HCT116 (cell line): ENCODE measurements at regions not wholly inside any gene's neighbourhood (a gene's known extent, or its start where the extent isn't known, plus 50 kb on each side); places are given as distances from the start of the nearest gene placed in this dataset.

Source experiments
- ATAC-seq: fragments of 200-7000 bp; cut with Tn5 transposase; 2 replicates; pipeline ENCODE4 v1.9.1; 2020; ENCODE audit warnings: mild to moderate bottlenecking, moderate library complexity
- BruUV-seq: library from RNA; stranded (reverse); fragments of 400-500 nt; replicated peaks from 2 replicates; lab custom pipeline; 2021; lab: Mats Ljungman, UMichigan
- CTCF ChIA-PET: fragments of 300-600 bp; sonication (Branson Sonifier 250); formaldehyde crosslinking; loops from one replicate; lab custom pipeline; 2021; ENCODE audit warnings: antibody characterized with exemption; lab: Charles Lee
- POLR2A ChIA-PET: fragments of 300-600, 350-600 bp; sonication (Branson Sonifier 250); formaldehyde crosslinking; loops from one replicate; lab custom pipeline; 2021; ENCODE audit warnings: antibody characterized with exemption; lab: Charles Lee
- RAD21 ChIA-PET, 2 experiments: fragments of 300-600 bp; sonication (Branson Sonifier 250); formaldehyde crosslinking; loops; one replicate each; lab custom pipeline; 2023; ENCODE audit warnings: low total read pairs in 2 of 2; ENCODE audit not compliant: uncharacterized antibody in 2 of 2, unreplicated experiment in 2 of 2, low non-redundant PET in 1 of 2; lab: Charles Lee
- DNase-seq: peaks from one replicate; pipeline ENCODE4 v3.0.0-alpha.2; 2010; ENCODE audit warnings: low read depth, low spot score
- H2AFZ ChIP-seq: fragments of 200-600 bp; shearing (Covaris generic), sonication (generic); 2 replicates; pipeline ENCODE4 v1.6.1; 2017; ENCODE audit warnings: low read depth, mixed run types, mixed read lengths, antibody characterized with exemption, low read length; ENCODE audit not compliant: poor library complexity, severe bottlenecking
- H3K27ac ChIP-seq: 2 replicates; pipeline ENCODE4 v1.5.1; 2012; ENCODE audit warnings: low read depth, low read length
- H3K27me3 ChIP-seq: fragments of 200-600 bp; sonication (generic); 2 replicates; pipeline ENCODE4 v1.6.1; 2016; ENCODE audit warnings: mixed run types, low read length, mixed read lengths; ENCODE audit not compliant: insufficient read depth
- H3K36me3 ChIP-seq, 2 experiments: fragments of 200-500 bp in 1 of 2; fragments of 200-600 bp in 1 of 2; sonication (Bioruptor generic) in 1 of 2; sonication (generic) in 1 of 2; 2 replicates each; pipeline versions ENCODE4 v1.5.1 to v1.6.1; 2014 to 2016; ENCODE audit warnings: low read length in 2 of 2, inconsistent platforms in 1 of 2, mixed read lengths in 1 of 2, mixed run types in 1 of 2; ENCODE audit not compliant: insufficient read depth in 2 of 2, control insufficient read depth in 1 of 2
- H3K4me1 ChIP-seq, 2 experiments: fragments of 200-600 bp in 1 of 2; sonication (generic) in 1 of 2; 2 replicates each; pipeline versions ENCODE4 v1.5.1 to v1.6.1; 2012 to 2017; ENCODE audit warnings: low read length in 2 of 2, inconsistent platforms in 1 of 2, mild to moderate bottlenecking in 1 of 2, mixed read lengths in 1 of 2, mixed run types in 1 of 2, moderate library complexity in 1 of 2; ENCODE audit not compliant: insufficient read depth in 2 of 2, control insufficient read depth in 1 of 2
- H3K4me2 ChIP-seq: fragments of 200-600 bp; sonication (generic); 2 replicates; pipeline ENCODE4 v1.6.1; 2017; ENCODE audit warnings: mixed run types, low read length, mixed read lengths
- H3K4me3 ChIP-seq, 2 experiments: fragments of 200-600 bp in 1 of 2; sonication (generic) in 1 of 2; replicated peaks in 1 of 2; 2 replicates each; pipeline ENCODE4 v1.5.1; 2011 to 2016; ENCODE audit warnings: low read length in 2 of 2, control low read depth in 1 of 2, low read depth in 1 of 2, mild to moderate bottlenecking in 1 of 2, mixed read lengths in 1 of 2, mixed run types in 1 of 2
- H3K79me2 ChIP-seq: fragments of 200-600 bp; sonication (generic); 2 replicates; pipeline ENCODE4 v1.6.1; 2017; ENCODE audit warnings: mild to moderate bottlenecking, mixed run types, low read length, moderate library complexity, mixed read lengths; ENCODE audit not compliant: insufficient read depth
- H3K9ac ChIP-seq: fragments of 200-600 bp; sonication (generic); 2 replicates; pipeline ENCODE4 v1.6.1; 2016; ENCODE audit warnings: low read length, mixed read lengths
- H3K9me2 ChIP-seq: fragments of 200-600 bp; sonication (generic), shearing (Covaris generic); 2 replicates; pipeline ENCODE4 v1.6.1; 2017; ENCODE audit warnings: mixed run types, mild to moderate bottlenecking, moderate library complexity; ENCODE audit not compliant: insufficient read depth
- H3K9me3 ChIP-seq, 2 experiments: fragments of 200-500 bp in 1 of 2; fragments of 200-600 bp in 1 of 2; sonication (Bioruptor generic) in 1 of 2; sonication (generic) in 1 of 2; 2 replicates each; pipeline ENCODE4 v1.6.1; 2014 to 2017; ENCODE audit warnings: low read length in 2 of 2, mixed read lengths in 2 of 2, inconsistent platforms in 1 of 2, low read depth in 1 of 2, mild to moderate bottlenecking in 1 of 2, mixed run types in 1 of 2, moderate library complexity in 1 of 2; ENCODE audit not compliant: control insufficient read depth in 1 of 2, insufficient read depth in 1 of 2
- H4K20me1 ChIP-seq: fragments of 200-600 bp; sonication (generic), shearing (Covaris generic); 2 replicates; pipeline ENCODE4 v1.6.1; 2017; ENCODE audit warnings: mixed run types, mild to moderate bottlenecking, moderate library complexity; ENCODE audit not compliant: insufficient read depth
- JUND ChIP-seq: IDR thresholded peaks from 2 replicates; pipeline ENCODE4 v1.6.1; 2012
- SP1 ChIP-seq: IDR thresholded peaks from 2 replicates; pipeline ENCODE4 v1.6.1; 2012; ENCODE audit warnings: low read depth
- SRF ChIP-seq: IDR thresholded peaks from 2 replicates; pipeline ENCODE4 v1.6.1; 2012; ENCODE audit warnings: low read depth
- YY1 ChIP-seq: IDR thresholded peaks from 2 replicates; pipeline ENCODE4 v1.6.1; 2011; ENCODE audit warnings: low read length, low read depth, moderate library complexity, mild to moderate bottlenecking; ENCODE audit not compliant: insufficient replicate concordance; ENCODE audit errors: extremely low read depth
- intact Hi-C: fragments of 100-400 bp; cut with micrococcal nuclease; formaldehyde crosslinking; loops from 2 replicates; pipeline ENCODE4 v1.10.0; 2022
- TF ChIP-seq, protein P1 (sequence below): IDR thresholded peaks from 2 replicates; pipeline ENCODE4 v1.6.1; 2011; ENCODE audit warnings: mild to moderate bottlenecking, low read length, moderate library complexity; ENCODE audit not compliant: insufficient replicate concordance; ENCODE audit errors: extremely low read depth
- TF ChIP-seq, protein P2 (sequence below): IDR thresholded peaks from 2 replicates; pipeline ENCODE4 v1.6.1; 2012; ENCODE audit warnings: low read depth

DNA sequence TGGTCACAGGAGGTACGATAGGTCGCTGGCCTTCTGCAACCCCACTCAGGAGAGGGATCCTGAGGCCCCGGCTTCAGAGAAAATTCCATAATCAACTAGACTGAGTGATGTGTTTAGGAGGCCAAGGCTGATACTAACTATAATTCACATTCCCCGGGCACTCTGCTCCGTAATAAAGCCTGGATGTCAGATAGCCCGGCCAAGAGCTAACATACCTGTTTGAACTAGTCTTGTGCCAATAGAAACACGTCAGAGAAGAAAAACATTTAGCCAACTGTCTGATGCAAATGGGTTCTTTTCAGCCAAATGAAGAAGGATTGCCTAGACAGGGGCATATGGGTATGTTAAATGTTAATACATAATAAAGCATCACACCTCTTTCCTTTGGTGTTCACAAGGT lies 204.2 kb downstream of the TSHZ3 start (continued):
- TF ChIP-seq YY1 (no peak), SRF (no peak), JUND (no peak), SP1 (no peak)
- TF ChIP-seq, protein P1, sequence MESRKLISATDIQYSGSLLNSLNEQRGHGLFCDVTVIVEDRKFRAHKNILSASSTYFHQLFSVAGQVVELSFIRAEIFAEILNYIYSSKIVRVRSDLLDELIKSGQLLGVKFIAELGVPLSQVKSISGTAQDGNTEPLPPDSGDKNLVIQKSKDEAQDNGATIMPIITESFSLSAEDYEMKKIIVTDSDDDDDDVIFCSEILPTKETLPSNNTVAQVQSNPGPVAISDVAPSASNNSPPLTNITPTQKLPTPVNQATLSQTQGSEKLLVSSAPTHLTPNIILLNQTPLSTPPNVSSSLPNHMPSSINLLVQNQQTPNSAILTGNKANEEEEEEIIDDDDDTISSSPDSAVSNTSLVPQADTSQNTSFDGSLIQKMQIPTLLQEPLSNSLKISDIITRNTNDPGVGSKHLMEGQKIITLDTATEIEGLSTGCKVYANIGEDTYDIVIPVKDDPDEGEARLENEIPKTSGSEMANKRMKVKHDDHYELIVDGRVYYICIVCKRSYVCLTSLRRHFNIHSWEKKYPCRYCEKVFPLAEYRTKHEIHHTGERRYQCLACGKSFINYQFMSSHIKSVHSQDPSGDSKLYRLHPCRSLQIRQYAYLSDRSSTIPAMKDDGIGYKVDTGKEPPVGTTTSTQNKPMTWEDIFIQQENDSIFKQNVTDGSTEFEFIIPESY: no peak
- TF ChIP-seq, all 23 proteins: peak for 0

DNA sequence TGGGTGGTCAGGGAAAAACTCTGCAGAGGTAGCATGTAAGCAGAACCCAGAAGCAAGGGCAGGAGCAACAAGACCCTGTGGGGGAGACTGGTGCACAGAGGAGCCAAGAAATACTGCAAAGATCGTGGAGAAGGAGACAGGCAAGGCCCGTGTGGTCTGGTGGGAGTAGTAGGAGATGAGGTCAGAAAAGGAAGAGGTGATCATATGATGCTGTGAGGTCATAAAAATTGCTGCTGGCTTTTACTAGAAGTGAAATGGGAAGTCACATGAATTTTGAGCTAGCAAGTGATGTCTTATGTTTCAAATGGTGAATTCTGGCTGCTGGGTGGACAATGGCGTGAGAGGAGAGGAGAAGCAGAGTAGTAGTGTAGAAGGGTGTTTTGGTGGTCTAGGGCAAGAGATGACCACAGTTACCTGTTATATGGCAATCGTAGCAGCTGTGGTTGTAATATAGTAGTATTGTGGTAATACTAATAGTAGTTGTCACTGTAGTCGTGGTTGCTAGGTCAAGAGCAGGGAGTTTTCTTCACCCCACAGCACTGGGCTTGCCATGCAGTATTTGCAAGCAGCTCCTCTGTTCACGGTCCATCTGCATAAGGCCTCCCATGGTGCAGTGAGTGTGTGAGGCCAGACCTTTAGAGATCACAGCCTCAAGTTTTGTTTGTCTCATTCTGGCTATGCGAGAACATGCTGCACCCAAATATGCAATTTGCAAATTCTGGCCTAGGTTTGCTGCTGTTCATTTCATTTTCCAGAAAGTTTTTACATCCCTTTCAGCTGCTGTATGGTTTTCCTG lies 205.0 kb downstream of the TSHZ3 start:
- Histone ChIP-seq H3K4me3 (no peak overlapping the region), H3K27me3 (no peaks in the 10 kb centered on the region), H3K4me1 (no peaks in the 10 kb centered on the region), H3K79me2 (no peaks in the 10 kb centered on the region), H3K9me3 (peaks cover 18 to 22% of the 10 kb centered on the region in 2 experiments; a peak in 2 of 4 replicates), H3K27ac (no peak overlapping the region), H3K4me2 (no peak overlapping the region), H3K9ac (no peak overlapping the region), H2AFZ (no peak overlapping the region), H3K9me2 (no peaks in the 10 kb centered on the region), H4K20me1 (no peaks in the 10 kb centered on the region), H3K36me3 (no peaks in the 10 kb centered on the region)
- no peak for DNase-seq
- TF ChIP-seq, protein P2, sequence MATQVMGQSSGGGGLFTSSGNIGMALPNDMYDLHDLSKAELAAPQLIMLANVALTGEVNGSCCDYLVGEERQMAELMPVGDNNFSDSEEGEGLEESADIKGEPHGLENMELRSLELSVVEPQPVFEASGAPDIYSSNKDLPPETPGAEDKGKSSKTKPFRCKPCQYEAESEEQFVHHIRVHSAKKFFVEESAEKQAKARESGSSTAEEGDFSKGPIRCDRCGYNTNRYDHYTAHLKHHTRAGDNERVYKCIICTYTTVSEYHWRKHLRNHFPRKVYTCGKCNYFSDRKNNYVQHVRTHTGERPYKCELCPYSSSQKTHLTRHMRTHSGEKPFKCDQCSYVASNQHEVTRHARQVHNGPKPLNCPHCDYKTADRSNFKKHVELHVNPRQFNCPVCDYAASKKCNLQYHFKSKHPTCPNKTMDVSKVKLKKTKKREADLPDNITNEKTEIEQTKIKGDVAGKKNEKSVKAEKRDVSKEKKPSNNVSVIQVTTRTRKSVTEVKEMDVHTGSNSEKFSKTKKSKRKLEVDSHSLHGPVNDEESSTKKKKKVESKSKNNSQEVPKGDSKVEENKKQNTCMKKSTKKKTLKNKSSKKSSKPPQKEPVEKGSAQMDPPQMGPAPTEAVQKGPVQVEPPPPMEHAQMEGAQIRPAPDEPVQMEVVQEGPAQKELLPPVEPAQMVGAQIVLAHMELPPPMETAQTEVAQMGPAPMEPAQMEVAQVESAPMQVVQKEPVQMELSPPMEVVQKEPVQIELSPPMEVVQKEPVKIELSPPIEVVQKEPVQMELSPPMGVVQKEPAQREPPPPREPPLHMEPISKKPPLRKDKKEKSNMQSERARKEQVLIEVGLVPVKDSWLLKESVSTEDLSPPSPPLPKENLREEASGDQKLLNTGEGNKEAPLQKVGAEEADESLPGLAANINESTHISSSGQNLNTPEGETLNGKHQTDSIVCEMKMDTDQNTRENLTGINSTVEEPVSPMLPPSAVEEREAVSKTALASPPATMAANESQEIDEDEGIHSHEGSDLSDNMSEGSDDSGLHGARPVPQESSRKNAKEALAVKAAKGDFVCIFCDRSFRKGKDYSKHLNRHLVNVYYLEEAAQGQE: no peak
- TF ChIP-seq, protein P1: no peak
- RAD21 ChIA-PET: no interaction called here
- ATAC-seq: no peak
- intact Hi-C loops: no loop called here
- CTCF ChIA-PET: no interaction called here
- BruUV-seq: no TSS peak
- POLR2A ChIA-PET: no interaction called here
